NCI-H1930 (cell line): ENCODE measurements at regions not wholly inside any gene's neighbourhood (a gene's known extent, or its start where the extent isn't known, plus 50 kb on each side); places are given as distances from the start of the nearest gene placed in this dataset.
"Not testable (repeated sequence)": the region's sequence is repeated elsewhere in the genome, so short reads cannot be mapped to it uniquely, and the experiment has no call there.

Experiments used
- DNase-seq, 2 experiments: peaks; one replicate each; lab custom pipeline; 2025; lab: John Stamatoyannopoulos, UW

- no peak for DNase-seq
These were observed 220.8 kb upstream of the TCERG1L start for GRCh38 chr10:131532291-131532690.

DNA sequence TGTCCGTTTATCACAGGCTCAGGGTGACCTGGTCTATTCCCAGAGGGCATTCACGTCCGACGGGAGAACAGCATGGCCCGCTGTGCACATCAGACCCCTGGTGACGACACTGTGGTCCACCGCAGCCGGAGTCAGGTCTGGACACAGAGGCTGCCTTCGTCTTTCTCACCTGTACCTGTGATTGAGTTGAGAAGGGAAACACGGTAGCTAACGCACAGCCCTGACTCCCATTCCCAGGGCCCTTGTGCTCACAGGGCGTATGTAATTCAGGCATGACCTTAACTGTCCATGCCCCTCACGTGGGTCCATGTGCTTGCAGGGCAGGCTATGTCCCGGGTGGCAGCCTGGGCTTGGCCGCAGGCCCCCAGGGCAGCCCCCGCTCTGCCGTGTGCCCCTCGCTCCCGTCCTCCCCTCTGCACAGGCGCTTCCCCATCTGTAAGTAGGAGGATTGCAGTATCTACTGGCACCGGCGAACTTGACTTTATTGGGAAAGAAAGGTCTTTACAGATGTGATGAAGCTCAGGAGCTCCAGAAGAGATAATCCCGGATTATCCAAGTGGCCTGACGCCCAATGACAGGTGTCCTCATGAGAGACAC is 221.3 kb upstream of the TCERG1L start:
- DNase-seq = no peak

GRCh38 chr10:131533846-131534526 is 222.5 kb upstream of the TCERG1L start:
- no peak for DNase-seq

- no peak for DNase-seq
These were observed 223.3 kb upstream of the TCERG1L start for GRCh38 chr10:131534836-131535235.

DNA sequence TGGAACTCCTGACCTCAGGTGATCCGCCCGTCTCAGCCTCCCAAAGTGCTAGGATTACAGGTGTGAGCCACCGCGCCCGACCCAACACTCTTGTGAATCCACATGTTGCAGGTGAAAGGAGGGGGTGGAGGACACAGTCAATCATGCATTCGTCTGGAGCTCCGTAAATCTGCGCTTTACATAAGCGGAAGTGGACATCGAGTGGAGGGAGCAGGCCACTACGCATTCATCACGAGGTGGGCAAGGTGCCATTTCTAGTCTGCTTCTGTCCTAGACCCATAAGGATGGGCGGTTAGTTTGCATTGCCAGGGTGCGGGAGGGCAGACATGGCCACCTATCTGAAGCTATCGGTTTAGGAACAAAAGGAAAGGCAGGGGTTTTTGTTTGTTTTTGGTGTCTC is 225.2 kb upstream of the TCERG1L start:
- DNase-seq = no peak

DNA sequence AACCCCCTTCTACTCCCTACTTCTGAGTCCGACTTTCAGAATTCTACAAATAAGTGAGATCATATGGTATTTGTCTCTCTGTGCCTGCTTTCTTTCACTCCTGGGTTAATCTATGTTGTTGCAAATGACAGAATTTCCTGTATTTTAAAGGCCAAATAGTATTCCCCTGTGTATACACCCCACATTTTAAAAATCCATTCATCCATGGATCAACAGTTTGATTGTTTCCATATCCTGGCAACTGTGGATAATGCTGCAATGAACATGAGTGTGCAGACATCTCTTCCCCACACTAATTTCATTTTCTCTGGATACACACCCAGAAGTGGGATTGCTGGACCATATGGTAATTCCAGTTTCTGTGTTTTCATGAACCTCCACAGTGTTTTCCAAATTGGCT is 225.8 kb upstream of the TCERG1L start:
- no peak for DNase-seq

DNA sequence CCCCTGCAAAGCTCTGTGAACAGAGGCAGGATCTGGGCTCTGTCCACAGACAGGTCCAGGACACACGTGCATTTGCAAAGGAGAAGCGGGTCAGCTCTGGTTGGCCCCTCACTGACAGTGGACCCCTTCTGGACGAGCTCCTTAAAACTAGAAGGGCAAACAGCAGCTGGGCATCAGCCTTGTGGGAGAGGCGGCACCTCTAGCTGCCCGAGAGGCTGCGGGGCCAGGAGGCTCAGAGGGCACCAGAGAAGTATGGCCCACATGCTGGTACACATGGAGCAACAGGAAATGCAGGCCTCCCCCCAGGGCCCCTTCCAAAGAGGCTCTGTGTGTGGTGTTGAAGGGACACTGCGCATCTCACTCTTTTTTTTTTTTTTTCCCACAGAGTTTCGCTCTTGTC is 233.0 kb upstream of the TCERG1L start:
- no peak for DNase-seq

GRCh38 chr10:131546086-131546810 is 234.7 kb upstream of the TCERG1L start:
- DNase-seq = no peak

- no peak for DNase-seq
These were observed 235.7 kb upstream of the TCERG1L start for GRCh38 chr10:131547129-131547799.

DNA sequence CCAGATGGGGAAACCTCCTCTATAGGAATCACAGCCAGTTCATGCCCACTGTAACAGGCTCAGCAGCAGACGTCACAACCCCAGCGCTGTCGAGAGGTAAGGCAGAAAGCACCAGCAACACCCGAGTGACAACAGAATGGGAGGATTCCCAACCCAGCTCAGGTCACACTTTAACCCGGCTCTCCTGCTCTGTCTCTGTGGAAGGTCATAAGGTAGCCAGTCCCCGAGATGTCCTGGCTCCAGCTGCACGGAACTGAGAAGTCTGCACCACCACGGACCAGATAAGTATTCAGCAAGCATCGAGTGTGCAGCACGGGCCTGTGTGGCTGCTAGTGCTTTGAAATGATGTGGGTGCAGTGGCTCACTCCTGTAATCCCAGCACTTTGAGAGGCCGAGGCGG is 236.7 kb upstream of the TCERG1L start:
- no peak for DNase-seq

DNA sequence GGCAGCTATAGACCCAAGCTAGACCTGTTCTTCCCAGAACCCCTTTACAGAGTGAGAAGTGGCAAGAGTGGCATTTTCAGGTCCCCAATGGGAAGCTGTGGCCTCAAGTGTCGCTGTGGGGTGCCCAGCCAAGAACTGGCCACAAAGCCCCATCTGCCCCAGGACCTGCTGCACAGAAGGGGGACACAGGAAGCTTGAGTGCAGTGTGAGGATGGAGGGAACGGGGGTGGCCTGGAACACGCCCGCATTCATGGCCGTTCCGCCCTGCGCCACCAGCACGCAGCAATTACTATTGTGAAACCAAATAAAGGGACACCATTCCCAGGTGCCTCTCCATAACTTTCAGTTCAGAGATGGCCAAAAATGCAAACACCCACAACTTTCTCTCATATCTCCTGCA is 237.6 kb upstream of the TCERG1L start:
- no peak for DNase-seq

DNA sequence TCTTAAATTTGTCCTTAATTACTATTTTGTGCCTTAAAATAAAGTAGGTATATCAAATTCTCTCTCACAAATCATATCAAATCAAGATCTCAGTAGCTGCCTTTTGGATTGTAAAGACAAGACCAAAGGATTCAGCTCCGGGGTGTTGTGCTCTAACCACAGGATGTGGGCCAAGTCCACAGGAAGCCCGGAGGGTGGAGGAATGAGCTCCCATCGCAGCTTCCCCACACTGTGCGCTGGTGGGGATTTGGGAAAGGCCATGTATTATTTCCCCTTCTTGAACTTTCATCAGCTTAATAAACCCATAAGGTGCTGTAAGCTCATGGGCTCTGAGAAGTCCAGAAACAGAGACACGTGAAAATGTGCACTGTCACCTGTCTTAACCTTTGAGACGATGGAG is 241.6 kb upstream of the TCERG1L start:
- DNase-seq = no peak

DNA sequence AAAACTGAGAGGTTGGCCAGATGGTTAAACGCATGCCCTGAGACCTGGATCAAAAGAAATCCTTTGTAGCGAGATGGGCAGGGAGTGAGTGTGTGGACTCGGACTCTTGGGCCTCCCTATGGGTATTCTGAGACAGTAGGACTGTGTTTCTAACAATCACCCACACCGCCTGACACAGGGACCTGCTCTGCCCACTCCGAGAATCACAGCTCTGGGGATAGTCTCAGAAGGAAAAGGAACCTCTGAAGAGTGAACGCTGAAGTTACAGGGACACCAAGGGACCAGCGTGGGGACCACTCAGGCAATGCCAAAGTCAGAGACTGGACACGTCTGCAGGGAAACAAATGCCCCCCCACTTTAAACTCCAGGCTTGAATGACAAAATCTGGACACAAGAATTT is 242.1 kb upstream of the TCERG1L start:
- DNase-seq = no peak

GRCh38 chr10:131554821-131555220 is 243.3 kb upstream of the TCERG1L start:
- DNase-seq = no peak

- DNase-seq = no peak
These were observed 243.9 kb upstream of the TCERG1L start for GRCh38 chr10:131555406-131555805.

- no peak for DNase-seq
These were observed 244.8 kb upstream of the TCERG1L start for GRCh38 chr10:131556061-131556896.

DNA sequence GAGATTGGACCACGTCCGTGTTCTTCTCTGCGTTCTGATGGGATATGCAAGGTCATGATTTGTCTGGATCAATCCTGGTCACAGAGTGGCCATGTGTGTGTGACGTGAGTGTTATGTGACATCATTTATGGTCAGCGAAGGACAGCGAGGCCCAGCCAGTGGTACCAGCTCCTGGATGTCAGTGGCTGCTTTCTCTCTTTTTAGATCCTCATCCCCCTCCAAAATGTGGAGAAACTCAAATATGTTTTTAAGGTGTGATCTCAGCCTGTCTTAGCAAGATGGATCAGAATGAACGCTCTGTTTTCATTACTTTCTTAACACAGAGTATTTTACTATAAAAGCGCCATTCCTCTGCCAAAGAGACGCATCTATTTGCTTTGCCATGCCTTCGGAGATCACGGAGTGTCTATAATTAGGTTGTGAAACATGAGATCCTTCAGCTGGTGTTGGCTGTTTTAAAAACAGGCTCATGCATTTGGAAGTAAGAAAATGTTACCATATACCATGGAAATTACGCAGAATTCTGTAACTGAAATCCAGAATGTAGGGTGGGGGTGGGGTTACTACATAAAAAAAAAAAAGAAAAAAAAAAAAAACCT is 245.5 kb upstream of the TCERG1L start:
- DNase-seq = no peak

DNA sequence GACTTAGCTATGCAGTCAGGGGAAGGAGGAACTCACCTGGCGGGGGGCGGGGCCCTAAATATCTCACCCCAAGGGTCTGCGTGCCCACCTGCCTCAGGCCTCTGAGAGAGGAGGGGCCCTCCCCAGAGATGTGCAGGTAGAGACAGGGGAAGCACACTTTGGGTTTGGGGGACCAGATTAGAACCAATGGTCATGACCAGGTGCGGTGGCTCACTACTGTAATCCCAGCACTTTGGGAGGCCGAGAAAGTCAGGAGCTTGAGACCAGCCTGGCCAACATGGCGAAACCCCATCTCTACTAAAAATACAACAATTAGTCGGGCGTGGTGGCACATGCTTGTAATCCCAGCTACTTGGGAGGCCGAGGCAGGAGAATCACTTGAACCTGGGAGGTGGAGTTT is 246.4 kb upstream of the TCERG1L start:
- not testable (repeated sequence) for DNase-seq

- DNase-seq = no peak
These were observed 248.0 kb upstream of the TCERG1L start for GRCh38 chr10:131559450-131559911.

- no peak for DNase-seq
These were observed 248.6 kb upstream of the TCERG1L start for GRCh38 chr10:131560166-131560565.

DNA sequence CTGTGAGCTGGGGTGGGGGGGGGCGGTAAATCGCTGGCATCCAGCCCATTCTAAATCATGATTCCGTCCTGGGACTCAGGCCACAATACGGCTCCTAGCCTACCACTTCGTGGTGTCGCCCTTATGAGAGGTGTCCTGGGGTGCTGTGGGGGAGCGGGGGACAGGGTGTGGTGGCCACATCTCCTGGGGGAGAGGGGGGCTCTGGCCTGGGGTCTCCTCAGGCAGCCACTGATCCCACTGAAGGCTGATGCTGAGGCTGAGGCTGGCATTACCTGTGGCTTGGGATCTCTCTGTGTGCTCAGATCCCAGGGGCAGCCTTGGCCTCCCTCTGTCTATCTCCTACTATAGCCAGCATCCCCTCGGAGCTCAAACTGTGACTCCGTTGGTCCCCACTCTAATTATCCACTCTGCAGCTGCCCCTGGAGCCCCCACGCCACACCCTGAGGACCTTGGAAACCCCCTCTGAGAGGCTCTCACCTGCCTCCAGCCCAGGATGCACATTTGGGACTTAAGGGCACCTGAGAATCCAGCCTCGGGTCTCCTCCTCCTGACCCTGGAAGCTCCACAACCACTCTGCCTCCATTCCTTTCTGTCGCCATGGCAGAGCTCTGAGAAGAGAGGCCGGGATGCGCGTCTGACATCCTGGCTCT is 249.3 kb upstream of the TCERG1L start:
- no peak for DNase-seq
